GM12864 (cell line): ENCODE measurements at regions not wholly inside any gene's neighbourhood (a gene's known extent, or its start where the extent isn't known, plus 50 kb on each side); places are given as distances from the start of the nearest gene placed in this dataset.

Source experiments
- DNase-seq: peaks from one replicate; pipeline ENCODE4 v3.0.0-alpha.2; 2011; ENCODE audit warnings: low read depth
- H3K4me3 ChIP-seq: 2 replicates; pipeline ENCODE4 v1.5.1; 2011; ENCODE audit warnings: mild to moderate bottlenecking, low read depth, low read length, control low read depth
- TF ChIP-seq, protein P1 (sequence below): IDR thresholded peaks from 2 replicates; pipeline ENCODE4 v1.5.1; 2011; ENCODE audit warnings: low read depth, mild to moderate bottlenecking, moderate library complexity, low read length, control low read depth, inconsistent platforms; ENCODE audit errors: missing control alignments

DNA sequence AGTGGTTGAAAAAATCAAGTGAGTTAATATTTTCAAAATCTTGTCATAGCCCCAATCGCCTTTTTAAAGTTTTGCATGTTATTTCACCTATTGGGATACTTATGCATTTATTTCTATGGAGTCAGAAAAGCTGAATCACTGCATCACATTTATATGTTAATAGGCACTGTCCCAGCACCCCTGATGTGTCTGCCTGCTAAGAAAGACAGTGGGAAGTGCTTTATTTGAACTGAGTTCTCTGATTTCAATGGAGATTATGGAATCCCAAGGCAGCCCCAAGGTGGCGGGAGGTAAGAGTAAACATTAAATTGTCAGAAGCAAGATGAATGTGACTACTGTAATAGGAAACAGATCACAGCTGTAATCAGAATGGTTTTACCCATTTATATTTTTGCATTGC is 2225.7 kb downstream of the NCAM2 start:
- TF ChIP-seq, protein P1, sequence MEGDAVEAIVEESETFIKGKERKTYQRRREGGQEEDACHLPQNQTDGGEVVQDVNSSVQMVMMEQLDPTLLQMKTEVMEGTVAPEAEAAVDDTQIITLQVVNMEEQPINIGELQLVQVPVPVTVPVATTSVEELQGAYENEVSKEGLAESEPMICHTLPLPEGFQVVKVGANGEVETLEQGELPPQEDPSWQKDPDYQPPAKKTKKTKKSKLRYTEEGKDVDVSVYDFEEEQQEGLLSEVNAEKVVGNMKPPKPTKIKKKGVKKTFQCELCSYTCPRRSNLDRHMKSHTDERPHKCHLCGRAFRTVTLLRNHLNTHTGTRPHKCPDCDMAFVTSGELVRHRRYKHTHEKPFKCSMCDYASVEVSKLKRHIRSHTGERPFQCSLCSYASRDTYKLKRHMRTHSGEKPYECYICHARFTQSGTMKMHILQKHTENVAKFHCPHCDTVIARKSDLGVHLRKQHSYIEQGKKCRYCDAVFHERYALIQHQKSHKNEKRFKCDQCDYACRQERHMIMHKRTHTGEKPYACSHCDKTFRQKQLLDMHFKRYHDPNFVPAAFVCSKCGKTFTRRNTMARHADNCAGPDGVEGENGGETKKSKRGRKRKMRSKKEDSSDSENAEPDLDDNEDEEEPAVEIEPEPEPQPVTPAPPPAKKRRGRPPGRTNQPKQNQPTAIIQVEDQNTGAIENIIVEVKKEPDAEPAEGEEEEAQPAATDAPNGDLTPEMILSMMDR, result no peak
- no peak for DNase-seq

DNA sequence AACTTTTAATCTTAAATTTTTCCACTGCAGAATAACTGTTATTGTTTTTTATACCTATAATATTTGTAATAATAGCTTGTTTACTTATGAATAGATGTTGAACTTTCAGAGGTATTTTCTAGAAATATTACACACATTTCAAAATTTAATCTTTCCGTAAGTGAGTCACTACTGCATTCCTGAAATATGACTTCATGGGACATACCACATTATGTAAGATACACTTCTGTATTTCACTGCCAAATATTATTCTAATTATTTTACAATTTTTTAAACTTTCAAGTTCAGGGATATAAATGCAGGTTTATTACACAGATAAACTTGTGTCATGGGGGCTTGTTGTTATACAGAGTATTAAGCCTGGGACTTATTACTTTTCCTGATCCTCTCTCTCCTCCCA is 2220.5 kb downstream of the NCAM2 start:
- H3K4me3 ChIP-seq, result no peak overlapping the region
- no peak for DNase-seq
- TF ChIP-seq, protein P1, result no peak

More for the DNA sequence above, 2225.7 kb downstream of the NCAM2 start:
- no peak overlapping the region for H3K4me3 ChIP-seq

DNA sequence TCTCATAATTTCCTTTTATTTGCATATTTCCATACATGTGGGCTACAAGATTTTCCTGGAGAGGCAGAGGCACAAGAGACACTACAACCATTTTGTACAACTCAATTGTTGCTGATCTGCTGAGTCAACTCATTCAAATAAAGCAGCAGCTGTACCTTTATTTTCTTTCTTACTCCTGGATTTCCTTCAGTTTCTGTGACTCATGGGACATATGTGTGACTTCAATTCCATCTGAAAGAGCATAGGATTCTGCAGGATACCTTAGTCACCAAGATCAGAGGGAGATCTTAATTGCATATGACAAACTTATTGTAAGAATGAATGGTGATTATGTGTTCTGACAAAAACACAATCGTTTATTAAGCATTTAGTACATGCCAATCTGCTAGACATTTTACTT is 2219.4 kb downstream of the NCAM2 start:
- TF ChIP-seq, protein P1, result no peak
- H3K4me3 ChIP-seq, result no peak overlapping the region
- DNase-seq, result no peak

DNA sequence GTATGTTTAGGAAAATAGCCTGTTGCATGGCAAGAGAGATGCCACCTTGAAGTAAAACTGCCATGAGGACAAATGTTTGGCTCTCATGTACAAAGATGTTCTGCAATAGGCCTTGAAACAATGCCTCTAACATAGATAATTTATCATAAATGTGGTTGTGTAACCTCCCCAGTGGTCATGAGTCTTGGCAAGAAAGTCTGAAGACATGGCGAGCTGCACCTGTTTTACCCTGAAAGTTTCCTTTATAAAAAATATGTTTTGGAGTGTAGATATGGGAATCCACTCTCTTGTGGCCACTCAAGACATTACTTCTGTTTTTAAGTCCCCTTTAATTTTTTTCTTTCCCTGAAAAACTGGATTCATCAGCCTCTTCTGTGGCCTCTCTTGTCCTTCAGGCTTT is 2217.1 kb downstream of the NCAM2 start:
- TF ChIP-seq, protein P1, result no peak
- DNase-seq, result no peak
- H3K4me3 ChIP-seq, result no peak overlapping the region
